GM10266 (cell line): ENCODE measurements at regions not wholly inside any gene's neighbourhood (a gene's known extent, or its start where the extent isn't known, plus 50 kb on each side); places are given as distances from the start of the nearest gene placed in this dataset.

Source experiments
- DNase-seq: peaks from one replicate; pipeline ENCODE4 v3.0.0; 2012; ENCODE audit errors: extremely low spot score
- CTCF ChIP-seq: IDR thresholded peaks from 2 replicates; pipeline ENCODE4 v1.5.1; 2012; ENCODE audit warnings: mild to moderate bottlenecking, low read depth; ENCODE audit not compliant: control insufficient read depth, insufficient read depth; ENCODE audit errors: missing control alignments

DNA sequence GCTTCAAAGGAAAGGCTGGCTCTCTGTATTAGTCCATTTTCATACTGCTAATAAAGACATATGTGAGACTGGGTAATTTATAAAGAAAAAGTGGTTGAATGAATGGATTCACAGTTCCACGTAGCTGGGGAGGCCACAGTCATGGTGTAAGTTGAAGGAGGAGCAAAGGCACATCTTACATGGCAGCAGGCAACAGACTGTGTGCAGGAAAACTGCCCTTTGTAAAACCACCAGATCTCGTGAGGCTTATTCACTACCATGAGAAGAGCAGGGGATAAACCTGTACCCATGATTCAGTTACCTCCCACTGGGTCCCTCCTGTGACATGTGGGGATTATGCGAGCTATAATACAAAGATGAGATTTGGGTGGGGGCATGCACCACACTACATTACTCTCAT, 1486.6 kb downstream of the PCDH7 start:
- TF ChIP-seq CTCF: no peak
- DNase-seq: no peak

- no peak for DNase-seq
- no peak for TF ChIP-seq CTCF
Observed at GRCh38 chr4:32207456-32207855, 1487.3 kb downstream of the PCDH7 start.

- TF ChIP-seq CTCF: no peak
- DNase-seq: no peak
Observed at GRCh38 chr4:32215277-32215676, 1495.1 kb downstream of the PCDH7 start.

DNA sequence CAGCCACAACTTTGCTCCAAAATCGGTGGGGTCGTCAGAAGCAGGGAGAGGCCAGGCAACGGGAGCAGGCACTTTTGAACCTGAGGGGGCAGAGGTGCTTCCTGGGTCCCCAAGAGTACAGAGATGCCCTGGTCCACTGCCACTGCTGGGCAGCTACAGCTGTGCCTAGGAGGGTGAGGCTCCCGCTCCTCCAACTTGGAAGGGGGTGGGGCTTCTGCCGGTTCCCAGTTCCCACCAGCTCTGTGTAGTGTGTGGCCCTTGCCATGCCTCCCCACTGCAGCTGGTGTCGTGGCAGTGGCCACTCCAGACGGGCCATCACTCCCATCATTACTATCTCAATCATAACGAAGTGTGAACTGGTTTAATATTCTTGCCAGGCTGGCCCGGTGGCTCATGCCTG, 1496.3 kb downstream of the PCDH7 start:
- TF ChIP-seq CTCF: no peak
- no peak for DNase-seq

GRCh38 chr4:32219306-32220075, 1499.3 kb downstream of the PCDH7 start:
- TF ChIP-seq CTCF: no peak

GRCh38 chr4:32226204-32226603, 1506.0 kb downstream of the PCDH7 start:
- no peak for TF ChIP-seq CTCF
- no peak for DNase-seq

More at GRCh38 chr4:32219306-32220075, 1499.3 kb downstream of the PCDH7 start:
- no peak for DNase-seq

- DNase-seq: no peak
- no peak for TF ChIP-seq CTCF
Observed at GRCh38 chr4:32226733-32227132, 1506.6 kb downstream of the PCDH7 start.
